Loucy (cell line): ENCODE measurements at regions not wholly inside any gene's neighbourhood (a gene's known extent, or its start where the extent isn't known, plus 50 kb on each side); places are given as distances from the start of the nearest gene placed in this dataset.

Experiments used
- H2AFZ ChIP-seq: fragments of 200-600 bp; sonication (generic); 2 replicates; pipeline ENCODE4 v1.6.0; 2016; ENCODE audit warnings: antibody characterized with exemption, mild to moderate bottlenecking, low read length, moderate library complexity
- H3F3A ChIP-seq: fragments of 200-600 bp; 2 replicates; pipeline ENCODE4 v1.6.0; 2016; ENCODE audit warnings: antibody characterized with exemption, low read depth, mild to moderate bottlenecking
- H3K27me3 ChIP-seq: fragments of 200-600 bp; sonication (generic); 2 replicates; pipeline ENCODE4 v1.6.1; 2014; ENCODE audit warnings: low read length, mild to moderate bottlenecking; ENCODE audit not compliant: insufficient read depth, poor library complexity, severe bottlenecking
- H3K36me3 ChIP-seq: fragments of 200-600 bp; sonication (generic); 2 replicates; pipeline ENCODE4 v1.6.1; 2016; ENCODE audit warnings: low read length; ENCODE audit not compliant: insufficient read depth
- H3K4me1 ChIP-seq: fragments of 200-600 bp; sonication (generic); 2 replicates; pipeline ENCODE4 v1.5.1; 2014; ENCODE audit warnings: low read length, mild to moderate bottlenecking; ENCODE audit not compliant: insufficient read depth, poor library complexity, severe bottlenecking
- H3K4me2 ChIP-seq: fragments of 200-600 bp; sonication (generic); 2 replicates; pipeline ENCODE4 v1.6.0; 2014; ENCODE audit warnings: antibody characterized with exemption, low read length, low read depth, mild to moderate bottlenecking; ENCODE audit not compliant: poor library complexity, severe bottlenecking
- H3K4me3 ChIP-seq: fragments of 200-600 bp; sonication (generic); 2 replicates; pipeline ENCODE4 v1.5.1; 2014; ENCODE audit warnings: low read length, mild to moderate bottlenecking, mixed read lengths; ENCODE audit not compliant: poor library complexity, severe bottlenecking
- H3K79me2 ChIP-seq: fragments of 200-600 bp; sonication (generic); 2 replicates; pipeline ENCODE4 v1.6.1; 2014; ENCODE audit warnings: low read length; ENCODE audit not compliant: insufficient read depth
- H3K9ac ChIP-seq: fragments of 200-600 bp; sonication (generic); 2 replicates; pipeline ENCODE4 v1.6.0; 2014; ENCODE audit warnings: mild to moderate bottlenecking, low read depth, low read length, moderate library complexity; ENCODE audit not compliant: poor library complexity, severe bottlenecking
- H3K9me2 ChIP-seq: fragments of 200-600 bp; sonication (generic); replicated peaks from 2 replicates; pipeline ENCODE4 v1.6.1; 2016; ENCODE audit warnings: low read depth, low read length, mixed read lengths
- H3K9me3 ChIP-seq: fragments of 200-600 bp; sonication (generic); 2 replicates; pipeline ENCODE4 v1.6.1; 2014; ENCODE audit warnings: mild to moderate bottlenecking, antibody characterized with exemption, low read length, low read depth; ENCODE audit not compliant: insufficient read depth
- H4K20me1 ChIP-seq: fragments of 200-600 bp; sonication (generic); 2 replicates; pipeline ENCODE4 v1.6.0; 2014; ENCODE audit warnings: antibody characterized with exemption, low read length, mild to moderate bottlenecking; ENCODE audit not compliant: insufficient read depth, poor library complexity, severe bottlenecking
- CTCF ChIP-seq: fragments of 200-600 bp; sonication (generic); conservative IDR thresholded peaks from 2 replicates; pipeline ENCODE4 v1.5.1; 2014; ENCODE audit warnings: mild to moderate bottlenecking, antibody characterized with exemption, low read length
- EZH2phosphoT487 ChIP-seq: fragments of 200-600 bp; IDR thresholded peaks from 2 replicates; pipeline ENCODE4 v1.6.1; 2018; ENCODE audit warnings: antibody characterized with exemption, mild to moderate bottlenecking, moderate library complexity, borderline replicate concordance

DNA sequence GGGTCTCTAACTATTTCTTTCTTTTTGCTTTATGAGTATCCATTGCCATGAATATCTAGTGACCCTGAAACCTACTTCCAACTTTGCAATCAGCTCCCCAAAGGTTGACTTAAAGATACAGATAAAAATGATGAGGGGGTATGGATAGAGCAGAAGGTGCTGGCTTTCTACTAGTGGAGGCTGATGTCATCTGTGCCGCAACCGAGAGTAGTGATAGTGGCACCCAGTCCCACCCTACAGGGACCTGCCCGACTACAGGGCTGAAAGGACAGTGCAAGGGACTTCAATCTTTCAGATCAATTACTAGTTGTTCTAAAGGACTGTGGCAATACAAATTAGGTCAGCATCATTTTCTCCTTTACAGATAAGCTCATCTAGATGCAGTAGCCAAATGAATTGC, 806.0 kb downstream of the VRK1 start:
- Histone ChIP-seq H3F3A (no peaks in the 10 kb centered on the region), H3K4me3 (peak overlapping the region; percentile 70), H3K4me2 (peak overlapping the region; percentile 88), H3K79me2 (no peaks in the 10 kb centered on the region), H3K9me2 (no peaks in the 10 kb centered on the region), H3K36me3 (no peaks in the 10 kb centered on the region), H3K9me3 (no peaks in the 10 kb centered on the region), H3K9ac (no peak overlapping the region), H3K4me1 (peaks cover 16% of the 10 kb centered on the region), H3K27me3 (no peaks in the 10 kb centered on the region), H2AFZ (peak overlapping the region; percentile 88), H4K20me1 (no peaks in the 10 kb centered on the region)
- no peak for TF ChIP-seq CTCF
- no peak for TF ChIP-seq EZH2phosphoT487

DNA sequence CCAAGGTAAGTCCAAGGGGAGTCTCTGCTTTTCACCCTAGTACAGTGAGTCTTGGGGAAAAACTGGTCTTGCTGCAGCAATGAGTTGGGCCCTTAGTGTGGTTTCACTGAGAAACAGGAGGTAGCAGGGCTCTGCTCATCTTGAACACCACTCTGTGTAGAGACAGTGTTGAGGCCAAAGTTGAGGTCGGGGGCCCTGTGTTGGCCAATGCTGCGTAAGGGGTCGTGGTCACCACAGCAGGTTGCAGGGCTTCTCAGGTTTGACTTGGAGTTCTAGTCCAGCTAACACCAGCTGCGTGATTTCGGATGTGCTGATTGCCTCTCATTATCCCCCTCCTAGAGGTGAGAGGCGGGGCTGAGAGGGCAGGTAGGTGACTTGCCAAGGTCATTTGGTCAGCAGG, 807.5 kb downstream of the VRK1 start:
- no peak for TF ChIP-seq CTCF
- TF ChIP-seq EZH2phosphoT487, result no peak
- H3K9me3 ChIP-seq, result no peaks in the 10 kb centered on the region
- H3K4me1 ChIP-seq, result peaks cover 16% of the 10 kb centered on the region

DNA sequence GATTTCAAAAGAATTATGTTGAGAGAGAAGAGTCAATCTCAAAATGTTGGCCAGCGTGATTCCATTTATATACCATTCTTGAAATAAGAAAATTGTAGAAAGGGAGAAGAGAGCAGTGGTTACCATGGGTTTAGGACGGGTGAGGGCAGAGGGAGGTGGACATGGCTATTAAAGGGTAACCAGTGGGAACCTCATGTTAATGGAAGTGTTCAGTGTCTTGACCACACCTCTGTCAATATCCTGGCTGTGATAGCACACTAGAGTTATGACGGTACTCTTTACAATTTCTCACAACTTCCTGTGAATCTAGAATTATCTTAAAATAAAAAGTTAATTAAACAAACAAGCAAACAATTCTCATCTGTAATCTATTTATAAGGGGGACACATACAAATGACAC, 821.2 kb downstream of the VRK1 start:
- no peak overlapping the region; the same call in 1 of the 2 replicates for H2AFZ ChIP-seq
- no peak overlapping the region for H3K9ac ChIP-seq
- no peak overlapping the region for H3K4me3 ChIP-seq
- no peak overlapping the region for H3K4me2 ChIP-seq
- no peaks in the 10 kb centered on the region for H3F3A ChIP-seq
- peaks cover 9% of the 10 kb centered on the region; the same call in 1 of the 2 replicates for H3K9me3 ChIP-seq
- H4K20me1 ChIP-seq, result no peaks in the 10 kb centered on the region
- no peak for TF ChIP-seq CTCF
- TF ChIP-seq EZH2phosphoT487, result no peak
- H3K27me3 ChIP-seq, result no peaks in the 10 kb centered on the region
- H3K36me3 ChIP-seq, result no peaks in the 10 kb centered on the region
- H3K79me2 ChIP-seq, result no peaks in the 10 kb centered on the region
- H3K9me2 ChIP-seq, result no peaks in the 10 kb centered on the region
- H3K4me1 ChIP-seq, result peaks cover 4% of the 10 kb centered on the region

More for the DNA sequence above, 807.5 kb downstream of the VRK1 start:
- H3K9ac ChIP-seq, result no peak overlapping the region
- H3F3A ChIP-seq, result no peaks in the 10 kb centered on the region
- H2AFZ ChIP-seq, result no peak overlapping the region
- no peaks in the 10 kb centered on the region for H3K9me2 ChIP-seq
- H3K4me3 ChIP-seq, result no peak overlapping the region
- no peak overlapping the region for H3K4me2 ChIP-seq
- H3K36me3 ChIP-seq, result no peaks in the 10 kb centered on the region
- H3K27me3 ChIP-seq, result no peaks in the 10 kb centered on the region
- H4K20me1 ChIP-seq, result no peaks in the 10 kb centered on the region
- no peaks in the 10 kb centered on the region for H3K79me2 ChIP-seq
